ENCODE measurements at regions not wholly inside any gene's neighbourhood (a gene's known extent, or its start where the extent isn't known, plus 50 kb on each side); places are given as distances from the start of the nearest gene placed in this dataset.
A peak's percentile ranks its signal among the peaks of the same experiment; 100 is the strongest.

DNA sequence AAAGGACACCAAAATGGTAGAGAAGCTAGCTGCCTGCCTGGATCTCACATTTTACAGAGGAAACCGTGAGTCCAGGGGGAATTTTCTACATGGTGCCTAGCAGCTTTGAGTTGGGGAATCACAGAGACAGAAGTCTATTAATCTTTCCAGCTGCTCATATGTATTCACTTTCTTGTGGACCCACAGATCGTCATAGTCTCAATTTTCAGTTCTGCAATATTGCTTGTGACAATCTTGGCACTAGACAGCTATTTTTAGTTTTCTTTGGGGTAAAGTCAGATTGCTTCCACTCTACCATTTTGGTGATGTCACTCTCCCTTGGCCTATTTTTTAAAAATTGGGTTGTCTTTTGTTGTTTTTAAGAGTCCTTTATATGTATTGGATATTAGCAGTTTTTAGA is 233.4 kb upstream of the STK26 start (continued):
- TF ChIP-seq JUND (IDR thresholded peaks at IDR 0.05) = no peak
- no peak for TF ChIP-seq GABPA (IDR thresholded peaks at IDR 0.05; ENCODE audit: low read depth)
- TF ChIP-seq SIN3A (IDR thresholded peaks at IDR 0.05; ENCODE audit: borderline replicate concordance, low read depth, low read length) = no peak
- TF ChIP-seq, protein P1, sequence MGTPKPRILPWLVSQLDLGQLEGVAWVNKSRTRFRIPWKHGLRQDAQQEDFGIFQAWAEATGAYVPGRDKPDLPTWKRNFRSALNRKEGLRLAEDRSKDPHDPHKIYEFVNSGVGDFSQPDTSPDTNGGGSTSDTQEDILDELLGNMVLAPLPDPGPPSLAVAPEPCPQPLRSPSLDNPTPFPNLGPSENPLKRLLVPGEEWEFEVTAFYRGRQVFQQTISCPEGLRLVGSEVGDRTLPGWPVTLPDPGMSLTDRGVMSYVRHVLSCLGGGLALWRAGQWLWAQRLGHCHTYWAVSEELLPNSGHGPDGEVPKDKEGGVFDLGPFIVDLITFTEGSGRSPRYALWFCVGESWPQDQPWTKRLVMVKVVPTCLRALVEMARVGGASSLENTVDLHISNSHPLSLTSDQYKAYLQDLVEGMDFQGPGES (IDR thresholded peaks at IDR 0.05; ENCODE audit: low read depth, low read length) = no peak
- TF ChIP-seq, protein P2, sequence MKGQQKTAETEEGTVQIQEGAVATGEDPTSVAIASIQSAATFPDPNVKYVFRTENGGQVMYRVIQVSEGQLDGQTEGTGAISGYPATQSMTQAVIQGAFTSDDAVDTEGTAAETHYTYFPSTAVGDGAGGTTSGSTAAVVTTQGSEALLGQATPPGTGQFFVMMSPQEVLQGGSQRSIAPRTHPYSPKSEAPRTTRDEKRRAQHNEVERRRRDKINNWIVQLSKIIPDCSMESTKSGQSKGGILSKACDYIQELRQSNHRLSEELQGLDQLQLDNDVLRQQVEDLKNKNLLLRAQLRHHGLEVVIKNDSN (IDR thresholded peaks at IDR 0.05; ENCODE audit: borderline replicate concordance, low read depth) = no peak

DNA sequence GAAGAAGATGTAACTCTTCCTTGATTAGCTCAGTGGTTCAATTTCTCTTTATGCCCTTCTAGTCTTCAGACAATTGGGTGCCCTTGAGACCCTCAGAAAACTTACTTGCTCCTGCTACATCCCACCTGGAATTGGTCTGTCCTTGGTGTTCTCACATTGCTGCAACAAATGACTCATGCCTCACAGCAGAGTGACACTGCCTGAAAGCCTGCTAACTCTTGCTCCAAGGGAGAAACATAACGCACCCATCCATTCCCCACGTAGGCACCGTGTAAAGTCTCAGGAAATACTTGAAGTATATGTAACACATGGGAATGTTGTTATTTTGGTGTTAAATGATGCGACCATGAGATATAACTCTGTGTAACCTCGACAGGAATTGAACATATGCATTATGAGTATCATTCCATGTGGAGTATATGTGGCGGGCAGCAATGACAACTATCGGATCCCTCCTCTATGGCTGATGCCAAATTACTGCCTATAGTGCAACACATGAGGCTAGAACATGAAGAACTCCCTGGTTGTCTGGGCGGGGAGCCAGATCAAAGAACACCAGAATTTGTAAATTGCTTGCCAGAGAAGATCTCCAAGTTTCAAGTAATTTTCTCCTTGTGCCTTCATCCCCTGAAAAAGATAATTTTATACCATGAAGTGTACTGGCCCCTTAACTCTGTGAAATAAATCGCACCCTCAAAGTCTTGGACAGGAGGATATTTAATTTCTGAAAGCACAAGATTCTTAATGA is 231.3 kb upstream of the STK26 start:
- WGBS (ENCODE audit: low lambda C conversion rate) = 40% methylated on average over 9 of the region's 9 CpGs
- Histone ChIP-seq H3K36me3 (replicated peaks in 1 of 2; ENCODE audit: control insufficient read depth in 1 of 2, insufficient read depth in 2 of 2, low read length in 1 of 2) (no peaks in the 10 kb centered on the region), H2AFZ (ENCODE audit: low read depth) (0 out of 2 replicates have a peak overlapping the region, but pooled peaks have one; percentile 57), H3K4me1 (ENCODE audit: control insufficient read depth in 1 of 2, insufficient read depth in 2 of 2, low read depth in 1 of 2, low read length in 1 of 2) (peaks cover 0 to 5% of the 10 kb centered on the region in 2 experiments; a peak in 1 of 4 replicates), H3K79me2 (ENCODE audit: insufficient read depth) (no peaks in the 10 kb centered on the region), H3K4me2 (peak overlapping the region; percentile 74), H3K9me2 (no peaks in the 10 kb centered on the region), H4K20me1 (ENCODE audit: insufficient read depth) (no peaks in the 10 kb centered on the region), H3K9me3 (no peaks in the 10 kb centered on the region), H3F3A (replicated peaks; ENCODE audit: insufficient read depth) (no peaks in the 10 kb centered on the region), H3K27ac (ENCODE audit: low read depth in 2 of 2, low read length in 1 of 2) (no peak overlapping the region; a peak in 1 of 4 replicates), H3K27me3 (ENCODE audit: insufficient read depth) (peaks cover 5% of the 10 kb centered on the region; the same call in 1 of the 2 replicates), H3K9ac (no peak overlapping the region), H3K4me3 (ENCODE audit: low read depth in 2 of 2, low read length in 1 of 2) (peak overlapping the region; percentile 45 to 47)
- POLR2A ChIA-PET = no interaction called here
- CTCF ChIA-PET = interaction anchor here (1.4 to 1.8 kb wide), 5 partner anchors 8 to 50 kb away, joined by 3 to 9 read pairs (median 4); no protein-coding TSS in a partner anchor
- no peak for DNase-seq
- no peak for TF ChIP-seq RAD21 (IDR thresholded peaks at IDR 0.05; ENCODE audit: low read length)
- no peak for TF ChIP-seq NRF1 (IDR thresholded peaks at IDR 0.05; ENCODE audit: low read depth, low read length)
- no peak for TF ChIP-seq MEF2A (IDR thresholded peaks at IDR 0.05; ENCODE audit: borderline replicate concordance, low read depth)
- TF ChIP-seq, protein P3, sequence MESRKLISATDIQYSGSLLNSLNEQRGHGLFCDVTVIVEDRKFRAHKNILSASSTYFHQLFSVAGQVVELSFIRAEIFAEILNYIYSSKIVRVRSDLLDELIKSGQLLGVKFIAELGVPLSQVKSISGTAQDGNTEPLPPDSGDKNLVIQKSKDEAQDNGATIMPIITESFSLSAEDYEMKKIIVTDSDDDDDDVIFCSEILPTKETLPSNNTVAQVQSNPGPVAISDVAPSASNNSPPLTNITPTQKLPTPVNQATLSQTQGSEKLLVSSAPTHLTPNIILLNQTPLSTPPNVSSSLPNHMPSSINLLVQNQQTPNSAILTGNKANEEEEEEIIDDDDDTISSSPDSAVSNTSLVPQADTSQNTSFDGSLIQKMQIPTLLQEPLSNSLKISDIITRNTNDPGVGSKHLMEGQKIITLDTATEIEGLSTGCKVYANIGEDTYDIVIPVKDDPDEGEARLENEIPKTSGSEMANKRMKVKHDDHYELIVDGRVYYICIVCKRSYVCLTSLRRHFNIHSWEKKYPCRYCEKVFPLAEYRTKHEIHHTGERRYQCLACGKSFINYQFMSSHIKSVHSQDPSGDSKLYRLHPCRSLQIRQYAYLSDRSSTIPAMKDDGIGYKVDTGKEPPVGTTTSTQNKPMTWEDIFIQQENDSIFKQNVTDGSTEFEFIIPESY (IDR thresholded peaks at IDR 0.05; ENCODE audit: borderline replicate concordance, low read depth) = no peak
- TF ChIP-seq TCF12 (IDR thresholded peaks at IDR 0.05) = no peak
- no peak for TF ChIP-seq GABPA (IDR thresholded peaks at IDR 0.05; ENCODE audit: low read depth)
- no peak for TF ChIP-seq TAF1 (IDR thresholded peaks at IDR 0.05; ENCODE audit: borderline replicate concordance, low read depth, low read length)
- no peak for TF ChIP-seq YY1 (IDR thresholded peaks at IDR 0.05; ENCODE audit: low read depth)
- no peak for TF ChIP-seq EP300 (IDR thresholded peaks at IDR 0.05; ENCODE audit: borderline replicate concordance in 1 of 2, low read depth in 1 of 2, low read length in 1 of 2)
- TF ChIP-seq FOSL2 (IDR thresholded peaks at IDR 0.05; ENCODE audit: borderline replicate concordance, low read depth) = no peak
- no peak for TF ChIP-seq FOXM1 (IDR thresholded peaks at IDR 0.05; ENCODE audit: low read depth)
- TF ChIP-seq POLR2AphosphoS5 (IDR thresholded peaks at IDR 0.05; ENCODE audit: low read depth, low read length) = no peak

All from SK-N-SH (cell line).